ENCODE measurements at regions not wholly inside any gene's neighbourhood (a gene's known extent, or its start where the extent isn't known, plus 50 kb on each side); places are given as distances from the start of the nearest gene placed in this dataset.
A peak's percentile ranks its signal among the peaks of the same experiment; 100 is the strongest.

GRCh38 chr13:72527333-72527732 is 200.1 kb downstream of the MZT1 start:
- no peak for DNase-seq

GRCh38 chr13:72523593-72523992 is 203.8 kb downstream of the MZT1 start:
- DNase-seq: no peak

GRCh38 chr13:72523049-72523448 is 204.4 kb downstream of the MZT1 start:
- DNase-seq: no peak

GRCh38 chr13:72521940-72522661 is 205.3 kb downstream of the MZT1 start:
- no peak for DNase-seq

- peak; percentile 8 to 56 (median 43) for DNase-seq
These were observed 213.3 kb downstream of the MZT1 start for GRCh38 chr13:72514146-72514545.

- DNase-seq: no peak
These were observed 219.0 kb downstream of the MZT1 start for GRCh38 chr13:72508392-72508791.

- no peak for DNase-seq
These were observed 219.8 kb downstream of the MZT1 start for GRCh38 chr13:72507416-72508199.

GRCh38 chr13:72506706-72507105 is 220.7 kb downstream of the MZT1 start:
- no peak for DNase-seq

GRCh38 chr13:72505376-72505775 is 222.1 kb downstream of the MZT1 start:
- no peak for DNase-seq

- DNase-seq: no peak
These were observed 223.1 kb downstream of the MZT1 start for GRCh38 chr13:72504131-72504841.

- no peak for DNase-seq
These were observed 226.6 kb downstream of the MZT1 start for GRCh38 chr13:72500851-72501250.

- DNase-seq: no peak
These were observed 231.7 kb downstream of the MZT1 start for GRCh38 chr13:72495681-72496080.

GRCh38 chr13:72489751-72490150 is 237.7 kb downstream of the MZT1 start:
- DNase-seq: no peak

- DNase-seq: no peak
These were observed 254.1 kb downstream of the MZT1 start for GRCh38 chr13:72473321-72473720.

GRCh38 chr13:72469906-72470305 is 257.5 kb downstream of the MZT1 start:
- no peak for DNase-seq

GRCh38 chr13:72463561-72463960 is 263.9 kb downstream of the MZT1 start:
- DNase-seq: no peak

GRCh38 chr13:72462726-72463125 is 264.7 kb downstream of the MZT1 start:
- no peak for DNase-seq

- no peak for DNase-seq
These were observed 265.3 kb downstream of the MZT1 start for GRCh38 chr13:72462166-72462565.

- DNase-seq: no peak
These were observed 268.7 kb downstream of the MZT1 start for GRCh38 chr13:72458701-72459100.

GRCh38 chr13:72457151-72457550 is 270.3 kb downstream of the MZT1 start:
- DNase-seq: no peak

GRCh38 chr13:72456486-72456885 is 270.9 kb downstream of the MZT1 start:
- no peak for DNase-seq

GRCh38 chr13:72453161-72453560 is 274.3 kb downstream of the MZT1 start:
- no peak for DNase-seq

GRCh38 chr13:72448082-72448481 is 279.3 kb downstream of the MZT1 start:
- no peak for DNase-seq

- DNase-seq: no peak
These were observed 282.4 kb downstream of the MZT1 start for GRCh38 chr13:72444999-72445398.
